GM23338 (cell line): ENCODE measurements at regions not wholly inside any gene's neighbourhood (a gene's known extent, or its start where the extent isn't known, plus 50 kb on each side); places are given as distances from the start of the nearest gene placed in this dataset.

Experiments
- ATAC-seq: fragments of 200-7000 bp; cut with Tn5 transposase; 3 replicates; pipeline ENCODE4 v1.9.1; 2020
- DNase-seq: peaks from one replicate; pipeline ENCODE4 v3.0.0-alpha.2; 2015; ENCODE audit warnings: low spot score
- H2AFZ ChIP-seq: fragments of 200-600 bp; sonication (generic); 2 replicates; pipeline ENCODE4 v1.8.0; 2016; ENCODE audit warnings: antibody characterized with exemption, mild to moderate bottlenecking, moderate library complexity
- H3F3A ChIP-seq: fragments of 200-600 bp; sonication (generic); replicated peaks from 2 replicates; pipeline ENCODE4 v1.8.0; 2017; ENCODE audit warnings: antibody characterized with exemption, mixed run types, low read depth
- H3K27ac ChIP-seq: fragments of 200-600 bp; sonication (generic); 2 replicates; pipeline ENCODE4 v1.6.1; 2016; ENCODE audit warnings: low read depth
- H3K27me3 ChIP-seq: fragments of 200-600 bp; sonication (generic); 2 replicates; pipeline ENCODE4 v1.8.0; 2016; ENCODE audit warnings: mild to moderate bottlenecking, mixed run types, moderate library complexity; ENCODE audit not compliant: insufficient read depth
- H3K36me3 ChIP-seq: fragments of 200-600 bp; sonication (generic); 2 replicates; pipeline ENCODE4 v1.8.0; 2016; ENCODE audit warnings: mild to moderate bottlenecking; ENCODE audit not compliant: insufficient read depth
- H3K4me1 ChIP-seq: fragments of 200-600 bp; sonication (generic); 2 replicates; pipeline ENCODE4 v1.8.0; 2016; ENCODE audit warnings: mild to moderate bottlenecking, moderate library complexity; ENCODE audit not compliant: insufficient read depth
- H3K4me2 ChIP-seq: fragments of 200-600 bp; sonication (generic); 2 replicates; pipeline ENCODE4 v1.7.1; 2017; ENCODE audit warnings: mixed run types
- H3K4me3 ChIP-seq: fragments of 200-600 bp; sonication (generic); 2 replicates; pipeline ENCODE4 v1.6.1; 2016; ENCODE audit warnings: mixed run types
- H3K79me2 ChIP-seq: fragments of 200-600 bp; sonication (generic); replicated peaks from 2 replicates; pipeline ENCODE4 v1.8.0; 2017; ENCODE audit warnings: mild to moderate bottlenecking; ENCODE audit not compliant: insufficient read depth
- H3K9me2 ChIP-seq: fragments of 200-600 bp; sonication (generic); 2 replicates; pipeline ENCODE4 v1.8.0; 2017; ENCODE audit not compliant: insufficient read depth
- H4K20me1 ChIP-seq: fragments of 200-600 bp; sonication (generic); replicated peaks from 2 replicates; pipeline ENCODE4 v1.8.0; 2017; ENCODE audit warnings: mild to moderate bottlenecking; ENCODE audit not compliant: insufficient read depth
- H3K27ac Mint-ChIP-seq: 2 replicates; pipeline ENCODE4 v1.8.0; 2020; ENCODE audit warnings: inconsistent platforms, mild to moderate bottlenecking, moderate library complexity, mixed read lengths
- H3K27me3 Mint-ChIP-seq: 3 replicates; pipeline ENCODE4 v1.8.0; 2022; ENCODE audit warnings: low read depth, mild to moderate bottlenecking, moderate library complexity, mixed read lengths, inconsistent platforms; ENCODE audit not compliant: insufficient read depth, poor library complexity
- H3K36me3 Mint-ChIP-seq: 3 replicates; pipeline ENCODE4 v1.8.0; 2021; ENCODE audit warnings: low read depth, mild to moderate bottlenecking, inconsistent platforms, moderate library complexity, mixed read lengths
- H3K4me1 Mint-ChIP-seq: 3 replicates; pipeline ENCODE4 v1.8.0; 2020; ENCODE audit warnings: mild to moderate bottlenecking, inconsistent platforms, mixed read lengths
- H3K4me3 Mint-ChIP-seq: 3 replicates; pipeline ENCODE4 v1.8.0; 2021; ENCODE audit warnings: moderate library complexity, mild to moderate bottlenecking, inconsistent platforms, mixed read lengths
- H3K9me3 Mint-ChIP-seq: 3 replicates; pipeline ENCODE4 v1.8.0; 2020; ENCODE audit warnings: moderate library complexity, mild to moderate bottlenecking, inconsistent platforms, mixed read lengths
- CREB1 ChIP-seq: fragments of 250-450 bp; sonication (Bioruptor Pico); IDR thresholded peaks from 2 replicates; pipeline ENCODE4 v1.5.0; 2020; ENCODE audit warnings: low read depth, mild to moderate bottlenecking, moderate library complexity
- CTCF ChIP-seq, 2 experiments: fragments of 200-600 bp in 1 of 2; sonication (generic) in 1 of 2; conservative IDR thresholded peaks; 2 replicates each; pipeline versions ENCODE4 v1.5.1 to v1.6.1; 2016 to 2017; ENCODE audit warnings: antibody characterized with exemption in 2 of 2, low read depth in 2 of 2, mild to moderate bottlenecking in 2 of 2, moderate library complexity in 1 of 2
- ETS1 ChIP-seq: IDR thresholded peaks from 2 replicates; pipeline ENCODE4 v1.6.1; 2016; ENCODE audit warnings: antibody characterized with exemption
- EZH2 ChIP-seq: fragments of 200-600 bp; sonication (generic); IDR thresholded peaks from one replicate; pipeline ENCODE4 v1.8.0; 2017; ENCODE audit warnings: antibody characterized with exemption, mild to moderate bottlenecking, low read depth; ENCODE audit not compliant: unreplicated experiment
- EZH2phosphoT487 ChIP-seq: fragments of 200-600 bp; sonication (generic); IDR thresholded peaks from one replicate; pipeline ENCODE4 v1.8.1; 2018; ENCODE audit warnings: antibody characterized with exemption; ENCODE audit not compliant: unreplicated experiment
- JUNB ChIP-seq: IDR thresholded peaks from one replicate; pipeline ENCODE4 v1.6.1; 2016; ENCODE audit warnings: antibody characterized with exemption; ENCODE audit not compliant: unreplicated experiment
- NANOG ChIP-seq: IDR thresholded peaks from 2 replicates; pipeline ENCODE4 v1.6.1; 2016; ENCODE audit warnings: antibody characterized with exemption, borderline replicate concordance
- POLR2AphosphoS5 ChIP-seq: IDR thresholded peaks from 2 replicates; pipeline ENCODE4 v1.6.1; 2016; ENCODE audit warnings: antibody characterized with exemption, low read depth
- REST ChIP-seq: IDR thresholded peaks from one replicate; pipeline ENCODE4 v1.6.1; 2018; ENCODE audit warnings: antibody characterized with exemption; ENCODE audit not compliant: unreplicated experiment
- STAT1 ChIP-seq: IDR thresholded peaks from one replicate; pipeline ENCODE4 v1.6.1; 2016; ENCODE audit warnings: antibody characterized with exemption; ENCODE audit not compliant: unreplicated experiment
- ZNF114 ChIP-seq: fragments of 250-450 bp; sonication (Bioruptor Pico); IDR thresholded peaks from 2 replicates; pipeline ENCODE4 v1.5.0; 2020; ENCODE audit warnings: mild to moderate bottlenecking, moderate library complexity
- ZNF331 ChIP-seq: fragments of 250-450 bp; sonication (Bioruptor Pico); IDR thresholded peaks from 2 replicates; pipeline ENCODE4 v1.5.0; 2020; ENCODE audit warnings: low read depth, mild to moderate bottlenecking, moderate library complexity
- ZNF462 ChIP-seq: fragments of 250-450 bp; sonication (Bioruptor Pico); IDR thresholded peaks from 2 replicates; pipeline ENCODE4 v1.5.0; 2020; ENCODE audit warnings: mild to moderate bottlenecking, moderate library complexity

- Mint-ChIP-seq H3K4me3 (no peak overlapping the region), H3K4me1 (peaks cover 16% of the 10 kb centered on the region), H3K36me3 (no peaks in the 10 kb centered on the region), H3K9me3 (no peaks in the 10 kb centered on the region), H3K27ac (no peak overlapping the region), H3K27me3 (no peaks in the 10 kb centered on the region)
- Histone ChIP-seq H3K27me3 (no peaks in the 10 kb centered on the region), H2AFZ (no peak overlapping the region), H3K79me2 (no peaks in the 10 kb centered on the region), H3K4me1 (peaks cover 10% of the 10 kb centered on the region; the same call in 1 of the 2 replicates), H3K36me3 (no peaks in the 10 kb centered on the region), H4K20me1 (no peaks in the 10 kb centered on the region), H3K9me2 (peaks cover 4% of the 10 kb centered on the region; the same call in 1 of the 2 replicates), H3F3A (no peaks in the 10 kb centered on the region), H3K4me2 (no peak overlapping the region), H3K4me3 (no peak overlapping the region), H3K27ac (no peak overlapping the region)
- DNase-seq, result no peak
- TF ChIP-seq ZNF114 (CRISPR knock-in tag), result no peak
- TF ChIP-seq ZNF462 (CRISPR knock-in tag), result no peak
- TF ChIP-seq NANOG, result no peak
- TF ChIP-seq CTCF (conservative IDR thresholded peaks at IDR 0.05; ENCODE audit: low read depth in 2 of 2), result no peak
- TF ChIP-seq ZNF331 (CRISPR knock-in tag), result no peak
- no peak for TF ChIP-seq EZH2phosphoT487
- TF ChIP-seq CREB1 (CRISPR knock-in tag), result no peak
- TF ChIP-seq REST, result no peak
- TF ChIP-seq POLR2AphosphoS5, result no peak
- no peak for TF ChIP-seq JUNB
- TF ChIP-seq STAT1, result no peak
- TF ChIP-seq ETS1, result no peak
- TF ChIP-seq EZH2, result no peak
- no peak for ATAC-seq
Measured at GRCh38 chr4:141890279-141890678, 253.9 kb downstream of the IL15 start.
